GM12865 (cell line): ENCODE measurements at regions not wholly inside any gene's neighbourhood (a gene's known extent, or its start where the extent isn't known, plus 50 kb on each side); places are given as distances from the start of the nearest gene placed in this dataset.
"Not testable (repeated sequence)": the region's sequence is repeated elsewhere in the genome, so short reads cannot be mapped to it uniquely, and the experiment has no call there.

Source experiments
- DNase-seq: peaks from one replicate; pipeline ENCODE4 v3.0.0; 2010; ENCODE audit warnings: low read depth
- H3K4me3 ChIP-seq: 2 replicates; pipeline ENCODE4 v1.5.1; 2011; ENCODE audit warnings: mild to moderate bottlenecking, low read depth, low read length, control low read depth
- TF ChIP-seq, protein P1 (sequence below): IDR thresholded peaks from 2 replicates; pipeline ENCODE4 v1.5.1; 2011; ENCODE audit warnings: low read length, control low read depth, low read depth, inconsistent platforms; ENCODE audit not compliant: insufficient read depth; ENCODE audit errors: missing control alignments

DNA sequence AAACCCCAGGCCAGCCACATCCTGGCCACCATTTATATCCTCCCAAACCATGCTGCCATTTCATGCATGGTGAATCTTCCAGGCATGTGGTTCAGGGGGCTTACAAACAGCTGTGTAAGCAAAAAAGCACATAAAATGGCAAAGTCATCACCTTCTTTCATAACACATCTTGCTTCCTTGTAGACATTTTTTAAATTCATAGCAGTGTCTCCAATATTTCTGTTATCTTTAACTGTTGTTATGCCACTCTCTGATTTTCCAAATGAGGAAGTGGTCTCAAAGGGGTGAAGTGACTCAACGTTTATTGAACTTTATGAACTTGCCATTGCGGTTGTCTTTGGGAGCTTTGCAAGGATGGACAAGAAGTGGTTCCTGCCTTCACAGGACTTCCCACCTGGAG is 264.4 kb downstream of the MEX3B start:
- DNase-seq, result no peak
- TF ChIP-seq, protein P1, sequence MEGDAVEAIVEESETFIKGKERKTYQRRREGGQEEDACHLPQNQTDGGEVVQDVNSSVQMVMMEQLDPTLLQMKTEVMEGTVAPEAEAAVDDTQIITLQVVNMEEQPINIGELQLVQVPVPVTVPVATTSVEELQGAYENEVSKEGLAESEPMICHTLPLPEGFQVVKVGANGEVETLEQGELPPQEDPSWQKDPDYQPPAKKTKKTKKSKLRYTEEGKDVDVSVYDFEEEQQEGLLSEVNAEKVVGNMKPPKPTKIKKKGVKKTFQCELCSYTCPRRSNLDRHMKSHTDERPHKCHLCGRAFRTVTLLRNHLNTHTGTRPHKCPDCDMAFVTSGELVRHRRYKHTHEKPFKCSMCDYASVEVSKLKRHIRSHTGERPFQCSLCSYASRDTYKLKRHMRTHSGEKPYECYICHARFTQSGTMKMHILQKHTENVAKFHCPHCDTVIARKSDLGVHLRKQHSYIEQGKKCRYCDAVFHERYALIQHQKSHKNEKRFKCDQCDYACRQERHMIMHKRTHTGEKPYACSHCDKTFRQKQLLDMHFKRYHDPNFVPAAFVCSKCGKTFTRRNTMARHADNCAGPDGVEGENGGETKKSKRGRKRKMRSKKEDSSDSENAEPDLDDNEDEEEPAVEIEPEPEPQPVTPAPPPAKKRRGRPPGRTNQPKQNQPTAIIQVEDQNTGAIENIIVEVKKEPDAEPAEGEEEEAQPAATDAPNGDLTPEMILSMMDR, result no peak
- no peak overlapping the region for H3K4me3 ChIP-seq

DNA sequence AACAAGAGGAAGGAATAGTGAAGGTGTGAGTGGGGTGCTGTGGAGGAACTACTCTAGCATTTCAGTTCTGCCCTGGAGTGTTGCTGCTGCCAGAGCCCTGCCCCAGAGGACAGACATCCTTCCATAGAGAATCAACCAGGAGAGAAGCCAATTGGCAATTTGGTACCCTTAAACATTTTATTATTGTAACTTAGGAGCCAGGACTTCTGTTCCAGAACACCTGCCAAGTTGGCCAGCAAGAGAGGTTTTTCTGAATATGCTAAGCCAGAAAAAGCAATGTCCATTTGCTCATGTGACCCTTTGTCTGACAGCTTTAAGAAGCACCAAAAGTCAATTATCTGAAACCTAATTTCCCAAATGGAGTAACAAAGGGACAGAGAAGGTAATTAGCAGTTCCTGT is 264.9 kb downstream of the MEX3B start:
- no peak overlapping the region for H3K4me3 ChIP-seq
- TF ChIP-seq, protein P1, result no peak
- DNase-seq, result no peak

DNA sequence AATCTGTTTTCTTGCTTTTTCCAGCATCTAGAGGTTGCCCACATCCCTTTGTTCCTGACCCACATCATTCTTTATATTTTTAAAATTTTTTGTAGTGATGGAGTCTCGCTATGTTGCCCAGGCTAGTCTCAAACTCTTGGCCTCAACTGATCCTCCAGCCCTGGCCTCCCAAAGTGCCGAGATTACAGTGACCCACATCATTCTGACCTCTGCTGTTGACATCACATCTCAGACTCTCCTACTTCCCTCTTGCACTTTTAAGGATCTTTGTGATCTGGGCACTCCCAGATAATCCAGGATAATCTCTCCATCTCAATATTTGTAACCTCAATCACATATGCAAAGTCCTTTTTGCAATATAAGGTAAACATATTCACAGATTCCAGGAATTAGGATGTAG is 266.6 kb downstream of the MEX3B start:
- H3K4me3 ChIP-seq, result no peak overlapping the region
- DNase-seq, result no peak
- TF ChIP-seq, protein P1, result no peak

DNA sequence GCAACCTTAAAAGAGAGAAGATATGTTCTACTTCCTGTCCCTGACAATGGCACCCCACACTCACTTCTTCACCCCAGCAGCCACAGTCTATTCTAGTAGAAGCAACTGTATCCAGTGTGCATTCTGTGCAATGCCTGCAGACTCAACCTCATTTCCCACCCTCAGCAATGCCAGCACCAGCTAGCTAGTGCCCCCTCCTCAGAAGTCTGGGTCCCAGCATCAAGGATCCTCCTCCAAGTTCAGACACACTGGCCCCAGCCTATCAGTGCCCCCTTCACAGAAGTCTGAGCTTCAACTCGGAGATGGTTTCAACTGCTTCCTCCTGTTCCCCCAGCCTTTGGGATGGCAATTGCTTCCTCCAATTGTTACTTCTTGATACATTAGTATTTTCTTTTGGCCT is 268.3 kb downstream of the MEX3B start:
- TF ChIP-seq, protein P1, result no peak
- DNase-seq, result no peak
- no peak overlapping the region for H3K4me3 ChIP-seq

DNA sequence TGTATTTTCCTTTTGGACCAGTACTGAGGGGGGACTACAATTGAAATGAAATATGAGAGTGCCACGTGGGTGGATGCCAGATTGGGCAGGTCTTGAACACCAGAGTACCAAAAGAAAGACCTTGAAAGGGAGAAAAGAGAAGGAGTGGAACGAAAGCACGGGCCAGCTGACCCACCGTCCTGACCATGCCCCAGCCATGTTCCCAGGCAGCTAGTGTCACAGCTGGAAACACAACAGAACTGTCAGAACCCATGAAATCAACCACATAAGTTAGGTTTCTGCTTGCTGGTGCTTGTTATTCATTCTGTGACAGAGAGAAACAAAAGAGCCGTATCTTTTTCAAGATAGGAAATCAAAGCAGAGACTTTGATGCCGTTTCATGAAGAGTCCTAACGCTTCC is 268.8 kb downstream of the MEX3B start:
- H3K4me3 ChIP-seq, result no peak overlapping the region
- DNase-seq, result no peak
- TF ChIP-seq, protein P1, result no peak

DNA sequence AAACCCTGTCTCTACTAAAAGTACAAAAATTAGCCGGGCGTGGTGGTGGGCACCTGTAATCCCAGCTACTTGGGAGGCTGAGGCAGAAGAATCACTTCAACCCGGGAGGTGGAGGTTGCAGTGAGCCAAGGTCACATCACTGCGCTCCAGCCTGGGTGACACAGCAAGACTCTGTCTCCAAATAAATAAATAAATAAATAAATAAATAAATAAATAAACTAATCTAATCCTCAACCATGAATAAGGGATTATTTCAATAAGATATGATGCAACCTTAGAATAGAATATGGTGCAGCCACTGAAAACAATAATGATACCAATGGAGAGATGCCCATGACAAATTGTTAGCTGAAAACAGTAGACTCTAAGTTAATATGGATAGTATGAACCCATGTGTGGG is 270.0 kb downstream of the MEX3B start:
- not testable (repeated sequence) for DNase-seq, H3K4me3 ChIP-seq

DNA sequence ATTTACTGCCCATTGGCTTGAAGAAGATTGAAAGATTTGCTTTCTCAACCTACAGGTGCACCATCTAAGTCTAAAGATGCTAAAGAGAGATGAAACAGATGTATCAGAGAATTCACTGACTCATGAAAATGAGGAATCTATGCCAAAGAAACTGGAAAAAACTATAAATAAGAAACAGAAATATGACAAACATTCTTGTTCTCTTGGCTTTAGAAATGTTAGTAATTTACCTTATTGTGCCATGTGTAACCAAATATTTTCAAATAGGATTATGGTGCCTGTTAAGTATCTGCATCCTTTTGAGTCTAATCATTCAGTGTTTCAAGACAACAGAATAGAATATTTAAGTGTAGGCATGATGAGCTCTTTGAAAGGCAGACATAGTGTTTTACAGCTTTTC is 271.5 kb downstream of the MEX3B start:
- TF ChIP-seq, protein P1, result no peak
- no peak overlapping the region for H3K4me3 ChIP-seq
- DNase-seq, result no peak

DNA sequence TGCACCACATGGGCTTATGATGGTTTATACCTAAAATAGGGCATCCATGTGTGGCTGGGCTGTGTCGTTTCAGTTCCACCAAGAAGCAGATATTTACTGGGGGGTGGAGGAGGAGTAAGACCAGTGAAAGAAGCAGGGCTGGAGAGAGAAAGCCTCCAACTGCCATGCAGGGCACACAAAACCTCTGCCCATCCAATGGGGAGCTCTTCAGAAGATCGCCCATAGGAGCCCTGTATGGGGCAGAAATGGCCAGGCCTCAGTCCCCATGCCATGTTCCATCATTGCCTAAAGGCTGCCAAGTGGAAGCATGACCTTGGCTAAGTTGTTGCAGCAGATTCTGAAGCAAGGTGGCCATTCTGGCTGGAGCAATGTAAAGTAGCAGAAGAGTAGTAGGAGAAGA is 277.0 kb downstream of the MEX3B start:
- no peak for DNase-seq
- TF ChIP-seq, protein P1, result no peak
- H3K4me3 ChIP-seq, result no peak overlapping the region
